C4-2B (cell line): ENCODE measurements at regions not wholly inside any gene's neighbourhood (a gene's known extent, or its start where the extent isn't known, plus 50 kb on each side); places are given as distances from the start of the nearest gene placed in this dataset.

Experiments
- CTCF ChIP-seq: fragments of 450-650 bp; conservative IDR thresholded peaks from 2 replicates; pipeline ENCODE4 v1.5.1; 2017; ENCODE audit warnings: mild to moderate bottlenecking
- ZFX ChIP-seq: fragments of 450-650 bp; IDR thresholded peaks from 2 replicates; pipeline ENCODE4 v1.6.1; 2017

GRCh38 chr15:100710222-100710621 lies 107.8 kb downstream of the ASB7 start:
- TF ChIP-seq CTCF (no peak), ZFX (no peak)
